SK-N-SH treated with all-trans-retinoic acid at 6 μM for 48 hours (cell line): ENCODE measurements at regions not wholly inside any gene's neighbourhood (a gene's known extent, or its start where the extent isn't known, plus 50 kb on each side); places are given as distances from the start of the nearest gene placed in this dataset.

ENCODE experiments used
- ATAC-seq: fragments of 200-7000 bp; cut with Tn5 transposase; 3 replicates; pipeline ENCODE4 v1.9.1; 2020; ENCODE audit warnings: mild to moderate bottlenecking, moderate library complexity
- ARNTL ChIP-seq: fragments of 450-650 bp; formaldehyde crosslinking; IDR thresholded peaks from 2 replicates; pipeline ENCODE4 v1.5.0; 2020; ENCODE audit warnings: low read depth, mild to moderate bottlenecking, moderate library complexity, borderline replicate concordance
- BACH2 ChIP-seq: fragments of 250-450 bp; sonication (Bioruptor Pico); IDR thresholded peaks from 2 replicates; pipeline ENCODE4 v1.9.0; 2021; ENCODE audit warnings: mild to moderate bottlenecking, borderline replicate concordance
- CSDC2 ChIP-seq: fragments of 250-450 bp; sonication (Bioruptor Pico); IDR thresholded peaks from 2 replicates; pipeline ENCODE4 v1.5.0; 2020; ENCODE audit warnings: mild to moderate bottlenecking, moderate library complexity
- CSRNP3 ChIP-seq: fragments of 250-450 bp; sonication (Bioruptor Pico); IDR thresholded peaks from 2 replicates; pipeline ENCODE4 v1.5.1; 2021; ENCODE audit warnings: mild to moderate bottlenecking, moderate library complexity
- ESRRG ChIP-seq: fragments of 250-450 bp; sonication (Bioruptor Pico); IDR thresholded peaks from 2 replicates; pipeline ENCODE4 v1.6.1; 2021; ENCODE audit warnings: mild to moderate bottlenecking
- GLIS3 ChIP-seq: fragments of 250-450 bp; sonication (Bioruptor Pico); IDR thresholded peaks from 2 replicates; pipeline ENCODE4 v1.5.0; 2020; ENCODE audit warnings: mild to moderate bottlenecking, moderate library complexity
- ISL1 ChIP-seq: fragments of 250-450 bp; sonication (Bioruptor Pico); IDR thresholded peaks from 2 replicates; pipeline ENCODE4 v2.1.2; 2022; ENCODE audit warnings: mild to moderate bottlenecking, moderate library complexity
- OSR1 ChIP-seq: fragments of 250-450 bp; sonication (Bioruptor Pico); IDR thresholded peaks from 2 replicates; pipeline ENCODE4 v1.8.0; 2022; ENCODE audit warnings: moderate library complexity, mild to moderate bottlenecking, inconsistent platforms
- POU6F1 ChIP-seq: fragments of 250-450 bp; sonication (Bioruptor Pico); IDR thresholded peaks from 2 replicates; pipeline ENCODE4 v1.8.0; 2021; ENCODE audit warnings: low read depth, mild to moderate bottlenecking, moderate library complexity, borderline replicate concordance
- PPARA ChIP-seq: fragments of 250-450 bp; sonication (Bioruptor Pico); IDR thresholded peaks from 2 replicates; pipeline ENCODE4 v1.5.0; 2020; ENCODE audit warnings: mild to moderate bottlenecking, borderline replicate concordance
- RARB ChIP-seq: fragments of 250-450 bp; sonication (Bioruptor Pico); IDR thresholded peaks from 2 replicates; pipeline ENCODE4 v1.8.0; 2021; ENCODE audit warnings: mild to moderate bottlenecking, moderate library complexity
- TCF4 ChIP-seq: fragments of 250-450 bp; sonication (Bioruptor Pico); IDR thresholded peaks from 2 replicates; pipeline ENCODE4 v1.8.0; 2021; ENCODE audit warnings: mild to moderate bottlenecking, moderate library complexity, borderline replicate concordance
- TOX ChIP-seq: fragments of 250-450 bp; sonication (Bioruptor Pico); IDR thresholded peaks from 2 replicates; pipeline ENCODE4 v1.8.0; 2021; ENCODE audit warnings: mild to moderate bottlenecking, moderate library complexity, borderline replicate concordance
- ZC3H10 ChIP-seq: fragments of 250-450 bp; sonication (Bioruptor Pico); IDR thresholded peaks from 2 replicates; pipeline ENCODE4 v1.5.1; 2021; ENCODE audit warnings: mild to moderate bottlenecking, moderate library complexity
- ZFP3 ChIP-seq: fragments of 250-450 bp; sonication (Bioruptor Pico); IDR thresholded peaks from 2 replicates; pipeline ENCODE4 v1.5.0; 2020; ENCODE audit warnings: mild to moderate bottlenecking, moderate library complexity
- ZFP30 ChIP-seq: fragments of 450-650 bp; formaldehyde crosslinking; IDR thresholded peaks from 2 replicates; pipeline ENCODE4 v1.5.0; 2022; ENCODE audit warnings: mild to moderate bottlenecking, moderate library complexity
- ZNF565 ChIP-seq: fragments of 450-650 bp; formaldehyde crosslinking; conservative IDR thresholded peaks from 2 replicates; pipeline ENCODE4 v1.5.0; 2020; ENCODE audit warnings: low read depth, mild to moderate bottlenecking, moderate library complexity
- ZNF70 ChIP-seq: fragments of 450-650 bp; formaldehyde crosslinking; IDR thresholded peaks from 2 replicates; pipeline ENCODE4 v1.5.0; 2020; ENCODE audit warnings: mild to moderate bottlenecking, moderate library complexity
- ZNF8 ChIP-seq: fragments of 450-650 bp; formaldehyde crosslinking; IDR thresholded peaks from 2 replicates; pipeline ENCODE4 v1.5.0; 2020; ENCODE audit warnings: mild to moderate bottlenecking, moderate library complexity
- TF ChIP-seq, protein P1 (sequence below): fragments of 250-450 bp; sonication (Bioruptor Pico); IDR thresholded peaks from 2 replicates; pipeline ENCODE4 v1.5.0; 2020; ENCODE audit warnings: mild to moderate bottlenecking, moderate library complexity
- TF ChIP-seq, protein P2 (sequence below): fragments of 250-450 bp; sonication (Bioruptor Pico); IDR thresholded peaks from 2 replicates; pipeline ENCODE4 v1.5.1; 2020; ENCODE audit warnings: low read depth, mild to moderate bottlenecking, moderate library complexity
- TF ChIP-seq, protein P3 (sequence below): fragments of 250-450 bp; sonication (Bioruptor Pico); IDR thresholded peaks from 2 replicates; pipeline ENCODE4 v1.8.0; 2020; ENCODE audit warnings: mild to moderate bottlenecking, moderate library complexity, borderline replicate concordance

DNA sequence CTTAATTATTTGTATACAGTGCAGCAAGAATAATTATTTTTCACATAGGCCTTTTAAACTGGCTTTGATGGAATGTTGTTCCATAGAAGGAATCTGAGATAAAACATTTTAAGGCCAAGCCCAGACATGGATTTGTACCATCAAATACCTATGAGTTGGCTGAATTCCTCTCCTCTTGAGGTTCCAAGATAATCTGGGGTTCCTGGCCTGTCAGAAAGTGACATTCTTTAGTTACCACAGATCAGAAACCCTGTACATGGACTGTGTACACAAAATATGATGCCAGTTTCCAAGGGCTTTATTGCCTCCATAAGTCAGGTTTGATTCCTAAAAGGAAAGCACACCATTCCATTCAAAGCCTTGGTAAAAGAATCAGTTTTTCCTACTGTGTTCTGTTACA, 1256.7 kb upstream of the NRXN1 start:
- TF ChIP-seq ESRRG (CRISPR knock-in tag) (no peak), ZNF8 (no peak), TOX (CRISPR knock-in tag) (no peak), RARB (no peak), POU6F1 (CRISPR knock-in tag) (no peak), GLIS3 (CRISPR knock-in tag) (no peak), ZFP3 (CRISPR knock-in tag) (no peak), TCF4 (CRISPR knock-in tag) (no peak), ARNTL (CRISPR knock-in tag) (no peak), OSR1 (CRISPR knock-in tag) (no peak), PPARA (CRISPR knock-in tag) (no peak), CSRNP3 (CRISPR knock-in tag) (no peak), ZNF565 (CRISPR knock-in tag) (no peak), ZNF70 (CRISPR knock-in tag) (no peak), CSDC2 (no peak), ZC3H10 (no peak)
- TF ChIP-seq, protein P1, sequence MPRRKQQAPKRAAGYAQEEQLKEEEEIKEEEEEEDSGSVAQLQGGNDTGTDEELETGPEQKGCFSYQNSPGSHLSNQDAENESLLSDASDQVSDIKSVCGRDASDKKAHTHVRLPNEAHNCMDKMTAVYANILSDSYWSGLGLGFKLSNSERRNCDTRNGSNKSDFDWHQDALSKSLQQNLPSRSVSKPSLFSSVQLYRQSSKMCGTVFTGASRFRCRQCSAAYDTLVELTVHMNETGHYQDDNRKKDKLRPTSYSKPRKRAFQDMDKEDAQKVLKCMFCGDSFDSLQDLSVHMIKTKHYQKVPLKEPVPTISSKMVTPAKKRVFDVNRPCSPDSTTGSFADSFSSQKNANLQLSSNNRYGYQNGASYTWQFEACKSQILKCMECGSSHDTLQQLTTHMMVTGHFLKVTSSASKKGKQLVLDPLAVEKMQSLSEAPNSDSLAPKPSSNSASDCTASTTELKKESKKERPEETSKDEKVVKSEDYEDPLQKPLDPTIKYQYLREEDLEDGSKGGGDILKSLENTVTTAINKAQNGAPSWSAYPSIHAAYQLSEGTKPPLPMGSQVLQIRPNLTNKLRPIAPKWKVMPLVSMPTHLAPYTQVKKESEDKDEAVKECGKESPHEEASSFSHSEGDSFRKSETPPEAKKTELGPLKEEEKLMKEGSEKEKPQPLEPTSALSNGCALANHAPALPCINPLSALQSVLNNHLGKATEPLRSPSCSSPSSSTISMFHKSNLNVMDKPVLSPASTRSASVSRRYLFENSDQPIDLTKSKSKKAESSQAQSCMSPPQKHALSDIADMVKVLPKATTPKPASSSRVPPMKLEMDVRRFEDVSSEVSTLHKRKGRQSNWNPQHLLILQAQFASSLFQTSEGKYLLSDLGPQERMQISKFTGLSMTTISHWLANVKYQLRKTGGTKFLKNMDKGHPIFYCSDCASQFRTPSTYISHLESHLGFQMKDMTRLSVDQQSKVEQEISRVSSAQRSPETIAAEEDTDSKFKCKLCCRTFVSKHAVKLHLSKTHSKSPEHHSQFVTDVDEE (CRISPR knock-in tag): no peak
- TF ChIP-seq, protein P2, sequence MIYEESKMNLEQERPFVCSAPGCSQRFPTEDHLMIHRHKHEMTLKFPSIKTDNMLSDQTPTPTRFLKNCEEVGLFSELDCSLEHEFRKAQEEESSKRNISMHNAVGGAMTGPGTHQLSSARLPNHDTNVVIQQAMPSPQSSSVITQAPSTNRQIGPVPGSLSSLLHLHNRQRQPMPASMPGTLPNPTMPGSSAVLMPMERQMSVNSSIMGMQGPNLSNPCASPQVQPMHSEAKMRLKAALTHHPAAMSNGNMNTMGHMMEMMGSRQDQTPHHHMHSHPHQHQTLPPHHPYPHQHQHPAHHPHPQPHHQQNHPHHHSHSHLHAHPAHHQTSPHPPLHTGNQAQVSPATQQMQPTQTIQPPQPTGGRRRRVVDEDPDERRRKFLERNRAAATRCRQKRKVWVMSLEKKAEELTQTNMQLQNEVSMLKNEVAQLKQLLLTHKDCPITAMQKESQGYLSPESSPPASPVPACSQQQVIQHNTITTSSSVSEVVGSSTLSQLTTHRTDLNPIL (CRISPR knock-in tag): no peak
- TF ChIP-seq, protein P3, sequence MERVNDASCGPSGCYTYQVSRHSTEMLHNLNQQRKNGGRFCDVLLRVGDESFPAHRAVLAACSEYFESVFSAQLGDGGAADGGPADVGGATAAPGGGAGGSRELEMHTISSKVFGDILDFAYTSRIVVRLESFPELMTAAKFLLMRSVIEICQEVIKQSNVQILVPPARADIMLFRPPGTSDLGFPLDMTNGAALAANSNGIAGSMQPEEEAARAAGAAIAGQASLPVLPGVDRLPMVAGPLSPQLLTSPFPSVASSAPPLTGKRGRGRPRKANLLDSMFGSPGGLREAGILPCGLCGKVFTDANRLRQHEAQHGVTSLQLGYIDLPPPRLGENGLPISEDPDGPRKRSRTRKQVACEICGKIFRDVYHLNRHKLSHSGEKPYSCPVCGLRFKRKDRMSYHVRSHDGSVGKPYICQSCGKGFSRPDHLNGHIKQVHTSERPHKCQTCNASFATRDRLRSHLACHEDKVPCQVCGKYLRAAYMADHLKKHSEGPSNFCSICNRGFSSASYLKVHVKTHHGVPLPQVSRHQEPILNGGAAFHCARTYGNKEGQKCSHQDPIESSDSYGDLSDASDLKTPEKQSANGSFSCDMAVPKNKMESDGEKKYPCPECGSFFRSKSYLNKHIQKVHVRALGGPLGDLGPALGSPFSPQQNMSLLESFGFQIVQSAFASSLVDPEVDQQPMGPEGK (CRISPR knock-in tag): no peak
- ATAC-seq: no peak

DNA sequence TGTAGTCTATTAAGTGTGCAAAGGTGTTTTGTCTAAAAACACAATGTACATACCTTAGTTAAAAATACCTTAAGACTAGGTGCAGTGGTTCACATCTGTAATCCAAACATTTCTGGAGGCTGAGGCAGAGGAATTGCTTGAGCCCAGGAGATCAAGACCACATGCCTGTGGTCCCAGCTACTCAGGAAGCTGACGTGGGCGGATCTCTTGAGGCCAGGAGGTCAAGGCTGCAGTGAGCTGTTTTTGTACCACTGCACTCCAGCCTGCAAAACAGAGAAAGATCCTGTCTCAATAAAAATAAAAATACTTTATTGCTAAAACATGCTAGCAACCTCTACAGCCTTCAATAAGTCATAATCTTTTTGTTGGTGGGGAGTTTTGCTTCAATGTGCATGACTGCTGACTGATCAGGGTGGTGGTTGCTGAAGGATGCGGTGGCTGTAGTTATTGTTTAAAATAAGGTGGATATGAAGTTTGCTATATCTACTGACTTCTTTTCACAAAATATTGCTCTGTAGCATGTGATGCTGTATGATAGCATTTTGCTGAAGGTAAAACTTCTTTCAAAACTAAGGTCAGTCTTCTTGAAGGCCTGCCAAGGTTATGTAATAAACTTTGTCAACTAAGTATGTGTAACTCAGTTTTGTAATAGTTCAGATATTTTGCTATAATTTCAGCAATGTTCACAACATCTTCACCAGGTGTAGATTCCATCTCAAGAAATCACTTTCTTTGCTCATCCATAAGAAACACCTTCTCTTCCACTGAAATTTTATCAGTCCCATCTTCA, 1238.0 kb upstream of the NRXN1 start:
- ATAC-seq: no peak
- TF ChIP-seq, protein P3 (CRISPR knock-in tag): no peak
- TF ChIP-seq ZNF565 (CRISPR knock-in tag) (no peak), CSDC2 (no peak), ESRRG (CRISPR knock-in tag) (no peak), ZNF70 (CRISPR knock-in tag) (no peak), ZFP3 (CRISPR knock-in tag) (no peak), POU6F1 (CRISPR knock-in tag) (no peak), ISL1 (CRISPR knock-in tag) (no peak), RARB (no peak), PPARA (CRISPR knock-in tag) (no peak), OSR1 (CRISPR knock-in tag) (no peak), BACH2 (CRISPR knock-in tag) (no peak), ZFP30 (CRISPR knock-in tag) (no peak), TOX (CRISPR knock-in tag) (no peak), GLIS3 (CRISPR knock-in tag) (no peak)
- TF ChIP-seq, protein P1 (CRISPR knock-in tag): no peak
